ENCODE measurements at regions not wholly inside any gene's neighbourhood (a gene's known extent, or its start where the extent isn't known, plus 50 kb on each side); places are given as distances from the start of the nearest gene placed in this dataset.

DNA sequence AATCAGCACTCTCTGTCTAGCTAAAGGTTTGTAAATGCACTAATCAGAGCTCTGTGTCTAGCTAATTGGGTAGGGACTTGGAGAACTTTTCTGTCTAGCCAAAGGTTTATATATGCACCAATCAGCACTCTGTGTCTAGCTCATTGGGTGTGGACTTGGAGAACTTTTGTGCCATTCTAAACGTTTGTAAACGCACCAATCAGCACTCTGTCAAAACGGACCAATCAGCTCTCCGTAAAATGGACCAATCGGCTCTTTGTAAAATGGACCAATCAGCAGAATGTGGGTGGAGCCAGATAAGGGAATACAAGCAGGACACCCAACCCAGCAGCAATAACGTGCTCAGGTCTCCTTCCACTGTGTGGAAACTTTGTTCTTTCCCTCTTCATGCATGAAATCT, 298.6 kb upstream of the PTPRD start:
- in situ Hi-C loops (cut with HindIII; ENCODE audit: low pct_unique_long_range_greater_than_20kb, low sequenced_read_pairs): no loop called here
- ChIA-PET POLR2A (no interaction called here), CTCF (no interaction called here)
- no peaks in the 10 kb centered on the region for H3K4me1 ChIP-seq (ENCODE audit: control insufficient read depth, insufficient read depth, low read length)
- H3K9me3 ChIP-seq (ENCODE audit: control insufficient read depth, insufficient read depth, low read depth, low read length): no peaks in the 10 kb centered on the region
- BruUV-seq (replicated peaks): no TSS peak
- intact Hi-C loops (cut with micrococcal nuclease; ENCODE audit: unreplicated experiment): no loop called here
- no peak overlapping the region for H3K27ac ChIP-seq (ENCODE audit: low read length)
- TF ChIP-seq POLR2AphosphoS5 (IDR thresholded peaks at IDR 0.05; ENCODE audit: low read depth, low read length) (no peak), SIN3A (IDR thresholded peaks at IDR 0.05; ENCODE audit: borderline replicate concordance, insufficient read depth, low read depth, low read length) (no peak), TCF7L2 (IDR thresholded peaks at IDR 0.05; ENCODE audit: low read depth, low read length) (no peak)
- TF ChIP-seq, protein P1, sequence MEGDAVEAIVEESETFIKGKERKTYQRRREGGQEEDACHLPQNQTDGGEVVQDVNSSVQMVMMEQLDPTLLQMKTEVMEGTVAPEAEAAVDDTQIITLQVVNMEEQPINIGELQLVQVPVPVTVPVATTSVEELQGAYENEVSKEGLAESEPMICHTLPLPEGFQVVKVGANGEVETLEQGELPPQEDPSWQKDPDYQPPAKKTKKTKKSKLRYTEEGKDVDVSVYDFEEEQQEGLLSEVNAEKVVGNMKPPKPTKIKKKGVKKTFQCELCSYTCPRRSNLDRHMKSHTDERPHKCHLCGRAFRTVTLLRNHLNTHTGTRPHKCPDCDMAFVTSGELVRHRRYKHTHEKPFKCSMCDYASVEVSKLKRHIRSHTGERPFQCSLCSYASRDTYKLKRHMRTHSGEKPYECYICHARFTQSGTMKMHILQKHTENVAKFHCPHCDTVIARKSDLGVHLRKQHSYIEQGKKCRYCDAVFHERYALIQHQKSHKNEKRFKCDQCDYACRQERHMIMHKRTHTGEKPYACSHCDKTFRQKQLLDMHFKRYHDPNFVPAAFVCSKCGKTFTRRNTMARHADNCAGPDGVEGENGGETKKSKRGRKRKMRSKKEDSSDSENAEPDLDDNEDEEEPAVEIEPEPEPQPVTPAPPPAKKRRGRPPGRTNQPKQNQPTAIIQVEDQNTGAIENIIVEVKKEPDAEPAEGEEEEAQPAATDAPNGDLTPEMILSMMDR (IDR thresholded peaks at IDR 0.05): no peak
- TF ChIP-seq, protein P2, sequence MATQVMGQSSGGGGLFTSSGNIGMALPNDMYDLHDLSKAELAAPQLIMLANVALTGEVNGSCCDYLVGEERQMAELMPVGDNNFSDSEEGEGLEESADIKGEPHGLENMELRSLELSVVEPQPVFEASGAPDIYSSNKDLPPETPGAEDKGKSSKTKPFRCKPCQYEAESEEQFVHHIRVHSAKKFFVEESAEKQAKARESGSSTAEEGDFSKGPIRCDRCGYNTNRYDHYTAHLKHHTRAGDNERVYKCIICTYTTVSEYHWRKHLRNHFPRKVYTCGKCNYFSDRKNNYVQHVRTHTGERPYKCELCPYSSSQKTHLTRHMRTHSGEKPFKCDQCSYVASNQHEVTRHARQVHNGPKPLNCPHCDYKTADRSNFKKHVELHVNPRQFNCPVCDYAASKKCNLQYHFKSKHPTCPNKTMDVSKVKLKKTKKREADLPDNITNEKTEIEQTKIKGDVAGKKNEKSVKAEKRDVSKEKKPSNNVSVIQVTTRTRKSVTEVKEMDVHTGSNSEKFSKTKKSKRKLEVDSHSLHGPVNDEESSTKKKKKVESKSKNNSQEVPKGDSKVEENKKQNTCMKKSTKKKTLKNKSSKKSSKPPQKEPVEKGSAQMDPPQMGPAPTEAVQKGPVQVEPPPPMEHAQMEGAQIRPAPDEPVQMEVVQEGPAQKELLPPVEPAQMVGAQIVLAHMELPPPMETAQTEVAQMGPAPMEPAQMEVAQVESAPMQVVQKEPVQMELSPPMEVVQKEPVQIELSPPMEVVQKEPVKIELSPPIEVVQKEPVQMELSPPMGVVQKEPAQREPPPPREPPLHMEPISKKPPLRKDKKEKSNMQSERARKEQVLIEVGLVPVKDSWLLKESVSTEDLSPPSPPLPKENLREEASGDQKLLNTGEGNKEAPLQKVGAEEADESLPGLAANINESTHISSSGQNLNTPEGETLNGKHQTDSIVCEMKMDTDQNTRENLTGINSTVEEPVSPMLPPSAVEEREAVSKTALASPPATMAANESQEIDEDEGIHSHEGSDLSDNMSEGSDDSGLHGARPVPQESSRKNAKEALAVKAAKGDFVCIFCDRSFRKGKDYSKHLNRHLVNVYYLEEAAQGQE (IDR thresholded peaks at IDR 0.05; ENCODE audit: insufficient read depth in 1 of 2, low read depth in 2 of 2, low read length in 1 of 2): no peak
- DNase-seq (ENCODE audit: low read depth, low spot score): no peak
- H3K36me3 ChIP-seq (ENCODE audit: control insufficient read depth, insufficient read depth, low read length): no peaks in the 10 kb centered on the region
- H3K4me3 ChIP-seq (ENCODE audit: low read depth in 2 of 2, low read length in 2 of 2): no peak overlapping the region
- no peaks in the 10 kb centered on the region for H3K27me3 ChIP-seq (ENCODE audit: control insufficient read depth, insufficient read depth, low read length)
- no peak for ATAC-seq

DNA sequence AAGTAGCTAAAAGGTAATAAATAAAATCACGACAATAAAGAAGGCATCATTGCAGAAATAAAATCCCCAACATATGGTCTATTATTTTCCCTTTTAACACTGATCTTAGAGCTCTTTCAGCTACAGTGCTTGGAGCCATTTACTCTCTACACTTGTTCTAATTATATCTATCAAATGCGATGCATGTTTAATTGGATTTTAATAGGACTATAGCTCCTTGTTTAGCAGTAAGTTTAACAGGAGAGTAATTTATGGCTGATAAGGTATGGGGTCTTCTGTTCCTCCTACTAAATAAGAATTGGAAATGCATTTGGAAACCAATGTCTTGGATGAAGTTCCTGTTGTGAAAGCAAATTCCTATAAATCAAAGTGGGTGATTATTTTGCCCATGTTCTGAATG, 304.2 kb upstream of the PTPRD start:
- Histone ChIP-seq H3K36me3 (ENCODE audit: control insufficient read depth, insufficient read depth, low read length) (no peaks in the 10 kb centered on the region), H3K27ac (ENCODE audit: low read length) (no peak overlapping the region), H3K9me3 (ENCODE audit: control insufficient read depth, insufficient read depth, low read depth, low read length) (no peaks in the 10 kb centered on the region), H3K4me3 (ENCODE audit: low read depth in 2 of 2, low read length in 2 of 2) (no peak overlapping the region), H3K27me3 (ENCODE audit: control insufficient read depth, insufficient read depth, low read length) (no peaks in the 10 kb centered on the region), H3K4me1 (ENCODE audit: control insufficient read depth, insufficient read depth, low read length) (no peaks in the 10 kb centered on the region)
- ChIA-PET POLR2A (no interaction called here), CTCF (no interaction called here)
- ATAC-seq (no peak), DNase-seq (ENCODE audit: low read depth, low spot score) (no peak)
- no TSS peak for BruUV-seq (replicated peaks)
- intact Hi-C loops (cut with micrococcal nuclease; ENCODE audit: unreplicated experiment): no loop called here
- TF ChIP-seq, protein P1 (IDR thresholded peaks at IDR 0.05): no peak
- TF ChIP-seq, protein P2 (IDR thresholded peaks at IDR 0.05; ENCODE audit: insufficient read depth in 1 of 2, low read depth in 2 of 2, low read length in 1 of 2): no peak
- no peak for TF ChIP-seq POLR2AphosphoS5 (IDR thresholded peaks at IDR 0.05; ENCODE audit: low read depth, low read length)
- no peak for TF ChIP-seq SIN3A (IDR thresholded peaks at IDR 0.05; ENCODE audit: borderline replicate concordance, insufficient read depth, low read depth, low read length)
- no peak for TF ChIP-seq TCF7L2 (IDR thresholded peaks at IDR 0.05; ENCODE audit: low read depth, low read length)
- in situ Hi-C loops (cut with HindIII; ENCODE audit: low pct_unique_long_range_greater_than_20kb, low sequenced_read_pairs): no loop called here

All from Panc1 (cell line).